Natural killer cell (primary cell): ENCODE measurements at regions not wholly inside any gene's neighbourhood (a gene's known extent, or its start where the extent isn't known, plus 50 kb on each side); places are given as distances from the start of the nearest gene placed in this dataset.

Source experiments
- ATAC-seq, 3 donors: fragments of 150-1000 bp in 2 of 3; fragments of 200-7000 bp in 1 of 3; cut with Tn5 transposase; 1 replicate in 1 of 3; 2 replicates in 2 of 3; pipeline ENCODE4 v1.10.0; 2021; ENCODE audit warnings: mild to moderate bottlenecking in 2 of 3, moderate library complexity in 2 of 3
- DNase-seq, 2 donors: peaks; one replicate each; pipeline versions ENCODE4 v3.0.0 to v3.0.0-alpha.2; 2013 to 2021; ENCODE audit warnings: mixed read lengths in 1 of 2
- H3K27ac ChIP-seq: one replicate; pipeline ENCODE4 v1.5.1; 2013; ENCODE audit warnings: mild to moderate bottlenecking, low read length
- H3K27me3 ChIP-seq: one replicate; pipeline ENCODE4 v1.6.1; 2013; ENCODE audit warnings: low read length; ENCODE audit not compliant: control insufficient read depth, insufficient read depth
- H3K36me3 ChIP-seq: one replicate; pipeline ENCODE4 v1.6.1; 2013; ENCODE audit warnings: low read length; ENCODE audit not compliant: control insufficient read depth, insufficient read depth
- H3K4me1 ChIP-seq: one replicate; pipeline ENCODE4 v1.6.1; 2013; ENCODE audit warnings: low read length; ENCODE audit not compliant: control insufficient read depth, insufficient read depth
- H3K4me3 ChIP-seq: one replicate; pipeline ENCODE4 v1.5.1; 2013; ENCODE audit warnings: low read length
- H3K9me3 ChIP-seq: one replicate; pipeline ENCODE4 v1.6.1; 2013; ENCODE audit warnings: low read length; ENCODE audit not compliant: control insufficient read depth, insufficient read depth
- H3K27ac Mint-ChIP-seq, 2 donors: one replicate each; pipeline ENCODE4 v1.8.0; 2022; ENCODE audit warnings: mild to moderate bottlenecking in 2 of 2, mixed read lengths in 2 of 2, moderate library complexity in 1 of 2
- H3K27me3 Mint-ChIP-seq, 2 donors: one replicate each; pipeline ENCODE4 v1.8.0; 2022; ENCODE audit warnings: low read depth in 2 of 2, mixed read lengths in 2 of 2
- H3K36me3 Mint-ChIP-seq: one replicate; pipeline ENCODE4 v1.8.0; 2022; ENCODE audit warnings: mixed read lengths
- H3K4me1 Mint-ChIP-seq, 2 donors: one replicate each; pipeline ENCODE4 v1.8.0; 2022; ENCODE audit warnings: mixed read lengths in 2 of 2
- H3K4me3 Mint-ChIP-seq: one replicate; pipeline ENCODE4 v1.8.0; 2022; ENCODE audit warnings: mild to moderate bottlenecking, moderate library complexity, mixed read lengths
- H3K9me3 Mint-ChIP-seq, 2 donors: one replicate each; pipeline ENCODE4 v1.8.0; 2022; ENCODE audit warnings: mixed read lengths in 2 of 2
- WGBS: methylation state at CpG from one replicate; pipeline ENCODE4 v1.1.7; 2013; ENCODE audit warnings: missing lambda C conversion rate; ENCODE audit not compliant: insufficient coverage; 5-methylcytosine and 5-hydroxymethylcytosine counted together
- intact Hi-C: fragments of 100-400 bp; cut with micrococcal nuclease; formaldehyde crosslinking; loops from one replicate; pipeline ENCODE4 v1.14.2; 2022
- TF ChIP-seq, protein P1 (sequence below): fragments of 200-600 bp; IDR thresholded peaks from one replicate; pipeline ENCODE4 v1.8.0; 2022; ENCODE audit warnings: antibody characterized with exemption

DNA sequence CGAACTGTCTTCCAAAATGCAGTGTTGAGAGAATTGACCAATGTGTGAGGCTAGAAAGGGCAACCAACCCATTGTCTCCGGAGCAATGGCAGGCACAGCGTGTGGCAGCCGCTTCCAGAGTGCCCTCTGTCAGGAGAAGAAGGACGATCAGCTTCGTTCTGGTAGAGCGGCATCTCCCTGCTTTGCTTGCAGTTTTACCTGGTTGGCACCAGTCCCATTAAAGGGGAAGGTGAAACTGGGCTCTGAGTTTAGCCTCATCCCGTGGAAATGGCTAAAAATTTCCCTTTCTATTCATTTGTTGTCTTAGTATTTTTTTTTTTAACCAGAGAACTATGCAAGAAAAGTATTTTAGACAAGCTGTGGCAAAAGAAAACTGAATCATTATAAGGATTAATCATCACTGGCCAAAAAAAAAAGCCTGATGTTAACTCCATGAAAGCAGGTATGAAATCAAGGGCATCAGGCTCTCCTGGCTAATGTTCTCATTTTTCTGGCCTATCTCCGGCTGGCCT is 81.5 kb upstream of the SLC7A1 start:
- peaks cover 7 to 9% of the 10 kb centered on the region in 2 donors for H3K27me3 Mint-ChIP-seq
- Histone ChIP-seq H3K36me3 (no peaks in the 10 kb centered on the region), H3K9me3 (no peaks in the 10 kb centered on the region), H3K4me3 (no peak overlapping the region), H3K27me3 (no peaks in the 10 kb centered on the region), H3K27ac (no peak overlapping the region), H3K4me1 (no peaks in the 10 kb centered on the region)
- no peak overlapping the region for H3K4me3 Mint-ChIP-seq
- H3K9me3 Mint-ChIP-seq = no peaks in the 10 kb centered on the region
- H3K36me3 Mint-ChIP-seq = no peaks in the 10 kb centered on the region
- H3K4me1 Mint-ChIP-seq = no peaks in the 10 kb centered on the region
- ATAC-seq = no peak
- 83% methylated on average over 8 of the region's 9 CpGs for WGBS
- DNase-seq = no peak
- TF ChIP-seq, protein P1, sequence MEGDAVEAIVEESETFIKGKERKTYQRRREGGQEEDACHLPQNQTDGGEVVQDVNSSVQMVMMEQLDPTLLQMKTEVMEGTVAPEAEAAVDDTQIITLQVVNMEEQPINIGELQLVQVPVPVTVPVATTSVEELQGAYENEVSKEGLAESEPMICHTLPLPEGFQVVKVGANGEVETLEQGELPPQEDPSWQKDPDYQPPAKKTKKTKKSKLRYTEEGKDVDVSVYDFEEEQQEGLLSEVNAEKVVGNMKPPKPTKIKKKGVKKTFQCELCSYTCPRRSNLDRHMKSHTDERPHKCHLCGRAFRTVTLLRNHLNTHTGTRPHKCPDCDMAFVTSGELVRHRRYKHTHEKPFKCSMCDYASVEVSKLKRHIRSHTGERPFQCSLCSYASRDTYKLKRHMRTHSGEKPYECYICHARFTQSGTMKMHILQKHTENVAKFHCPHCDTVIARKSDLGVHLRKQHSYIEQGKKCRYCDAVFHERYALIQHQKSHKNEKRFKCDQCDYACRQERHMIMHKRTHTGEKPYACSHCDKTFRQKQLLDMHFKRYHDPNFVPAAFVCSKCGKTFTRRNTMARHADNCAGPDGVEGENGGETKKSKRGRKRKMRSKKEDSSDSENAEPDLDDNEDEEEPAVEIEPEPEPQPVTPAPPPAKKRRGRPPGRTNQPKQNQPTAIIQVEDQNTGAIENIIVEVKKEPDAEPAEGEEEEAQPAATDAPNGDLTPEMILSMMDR = no peak
- intact Hi-C loops = no loop called here
- no peak overlapping the region for H3K27ac Mint-ChIP-seq

DNA sequence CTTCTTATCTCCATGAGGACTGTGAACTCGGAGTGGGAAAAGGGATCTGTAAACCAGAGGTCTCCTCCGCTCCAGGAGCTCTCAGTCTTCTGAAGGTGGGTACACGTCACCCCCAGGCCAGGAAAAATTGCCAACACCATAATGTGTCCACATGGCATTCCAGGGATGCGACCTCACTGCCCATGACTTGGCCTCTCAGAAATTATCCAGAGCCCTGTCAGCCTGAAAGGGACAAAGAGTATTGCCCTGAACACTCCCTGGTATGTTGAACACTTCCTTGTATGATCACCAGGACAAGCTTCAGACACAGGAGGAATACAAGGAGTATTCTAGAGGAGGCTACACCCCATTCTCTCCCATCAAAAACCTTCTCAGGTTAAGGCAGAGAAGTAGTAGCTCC is 81.0 kb upstream of the SLC7A1 start:
- ATAC-seq (no peak), DNase-seq (no peak)
- Histone ChIP-seq H3K4me1 (no peaks in the 10 kb centered on the region), H3K27ac (no peak overlapping the region), H3K4me3 (no peak overlapping the region), H3K9me3 (no peaks in the 10 kb centered on the region), H3K36me3 (no peaks in the 10 kb centered on the region), H3K27me3 (no peaks in the 10 kb centered on the region)
- Mint-ChIP-seq H3K27me3 (peaks cover 2 to 6% of the 10 kb centered on the region in 2 donors), H3K9me3 (no peaks in the 10 kb centered on the region), H3K4me3 (no peak overlapping the region), H3K36me3 (no peaks in the 10 kb centered on the region), H3K27ac (no peak overlapping the region), H3K4me1 (no peaks in the 10 kb centered on the region)
- intact Hi-C loops = no loop called here
- WGBS = 81% methylated on average over 4 of the region's 4 CpGs
- TF ChIP-seq, protein P1 = no peak

DNA sequence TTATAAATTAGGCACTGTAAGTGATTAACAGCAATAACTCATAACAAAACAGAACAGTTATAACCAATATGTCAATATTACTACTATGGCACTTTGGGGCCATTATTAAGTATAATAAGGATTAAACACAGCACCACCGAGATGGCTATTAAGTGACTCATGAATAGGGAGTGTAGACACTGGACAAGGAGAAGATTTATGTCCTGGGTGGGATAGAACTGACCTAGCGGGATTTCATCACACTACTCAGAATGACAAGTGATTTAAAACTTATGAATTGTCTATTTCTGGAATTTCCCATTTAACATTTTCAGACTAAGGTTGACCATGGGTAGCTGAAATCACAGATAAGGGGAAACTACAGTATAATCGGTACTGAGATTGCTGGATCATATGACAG is 79.0 kb upstream of the SLC7A1 start:
- no peak overlapping the region for H3K27ac Mint-ChIP-seq
- H3K36me3 Mint-ChIP-seq = no peaks in the 10 kb centered on the region
- TF ChIP-seq, protein P1 = no peak
- no peak for ATAC-seq
- DNase-seq = no peak
- H3K9me3 Mint-ChIP-seq = no peaks in the 10 kb centered on the region
- no peak overlapping the region for H3K4me3 Mint-ChIP-seq
- Histone ChIP-seq H3K4me1 (no peaks in the 10 kb centered on the region), H3K27ac (no peak overlapping the region), H3K9me3 (no peaks in the 10 kb centered on the region), H3K36me3 (no peaks in the 10 kb centered on the region), H3K4me3 (no peak overlapping the region), H3K27me3 (no peaks in the 10 kb centered on the region)
- peaks cover 0 to 4% of the 10 kb centered on the region in 2 donors for H3K27me3 Mint-ChIP-seq
- WGBS = 64% methylated on average over 2 of the region's 3 CpGs
- intact Hi-C loops = no loop called here
- H3K4me1 Mint-ChIP-seq = no peaks in the 10 kb centered on the region

DNA sequence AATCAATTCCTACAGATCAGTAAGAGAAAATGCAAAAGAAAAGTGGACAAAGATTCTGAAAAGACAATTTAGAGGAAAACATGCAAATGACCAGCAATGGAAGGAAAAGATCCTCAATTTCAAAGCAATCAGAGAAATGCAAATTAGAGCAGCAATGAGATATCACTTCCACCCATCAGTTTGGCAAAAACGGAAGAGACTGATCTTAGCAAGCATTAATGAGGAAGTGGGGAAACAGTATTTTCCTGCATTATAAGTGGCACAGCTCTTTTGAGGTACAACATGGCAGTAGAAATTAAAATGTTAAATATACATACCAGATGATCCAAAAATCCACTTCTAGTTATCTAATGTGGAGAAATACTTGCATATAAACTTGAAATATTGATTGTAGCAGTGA is 69.1 kb upstream of the SLC7A1 start:
- no peak overlapping the region for H3K27ac ChIP-seq
- peaks cover 6 to 20% of the 10 kb centered on the region in 2 donors for H3K9me3 Mint-ChIP-seq
- H3K36me3 ChIP-seq = no peaks in the 10 kb centered on the region
- no peaks in the 10 kb centered on the region for H3K4me1 Mint-ChIP-seq
- no peaks in the 10 kb centered on the region for H3K4me1 ChIP-seq
- no CpG with 5 or more reads among the region's 1 CpG for WGBS
- H3K9me3 ChIP-seq = peaks cover 9% of the 10 kb centered on the region
- ATAC-seq (no peak), DNase-seq (no peak)
- no peaks in the 10 kb centered on the region for H3K27me3 ChIP-seq
- TF ChIP-seq, protein P1 = no peak
- peaks cover 18% of the 10 kb centered on the region for H3K36me3 Mint-ChIP-seq
- H3K27ac Mint-ChIP-seq = no peak overlapping the region
- intact Hi-C loops = no loop called here
- H3K4me3 ChIP-seq = no peak overlapping the region
- H3K27me3 Mint-ChIP-seq = peaks cover 15 to 16% of the 10 kb centered on the region in 2 donors
- H3K4me3 Mint-ChIP-seq = no peak overlapping the region
